Stomach (tissue), 8 donors: ENCODE measurements at regions not wholly inside any gene's neighbourhood (a gene's known extent, or its start where the extent isn't known, plus 50 kb on each side); places are given as distances from the start of the nearest gene placed in this dataset.
"Not testable (repeated sequence)": the region's sequence is repeated elsewhere in the genome, so short reads cannot be mapped to it uniquely, and the experiment has no call there.

Source experiments
- DNase-seq, 2 donors: peaks; one replicate each; pipeline versions ENCODE4 v3.0.0 to v3.0.0-alpha.2; 2013 to 2019
- H3K27ac ChIP-seq, 5 donors: fragments of 200-600 bp in 4 of 5; sonication (generic) in 4 of 5; one replicate each; pipeline ENCODE4 v1.5.1; 2013 to 2019; ENCODE audit warnings: mild to moderate bottlenecking in 1 of 5, moderate library complexity in 1 of 5
- H3K27me3 ChIP-seq, 3 donors: fragments of 200-600 bp; sonication (generic); one replicate each; pipeline ENCODE4 v1.5.1; 2017 to 2019; ENCODE audit warnings: mixed run types in 1 of 3
- H3K36me3 ChIP-seq, 4 donors: fragments of 200-600 bp; sonication (generic); 1 replicate in 3 of 4; 2 replicates in 1 of 4; pipeline ENCODE4 v1.5.1; 2016 to 2019
- H3K4me1 ChIP-seq, 4 donors: fragments of 200-600 bp; sonication (generic); one replicate each; pipeline ENCODE4 v1.5.1; 2016 to 2019
- H3K4me3 ChIP-seq, 4 donors: fragments of 200-600 bp; sonication (generic) in 3 of 4; one replicate each; pipeline ENCODE4 v1.5.1; 2016 to 2019; ENCODE audit warnings: mild to moderate bottlenecking in 1 of 4
- H3K9me3 ChIP-seq, 4 donors: fragments of 200-600 bp; sonication (generic); one replicate each; pipeline ENCODE4 v1.5.1; 2016 to 2019
- EP300 ChIP-seq: sonication (generic); formaldehyde crosslinking; IDR thresholded peaks from one replicate; pipeline ENCODE4 v1.6.1; 2017; ENCODE audit warnings: antibody characterized with exemption
- POLR2A ChIP-seq, 4 donors: fragments of 450-650 bp; IDR thresholded peaks; one replicate each; pipeline ENCODE4 v1.6.1; 2016; ENCODE audit warnings: antibody characterized with exemption in 4 of 4, control low read depth in 2 of 4, mild to moderate bottlenecking in 1 of 4, moderate library complexity in 1 of 4
- POLR2AphosphoS5 ChIP-seq, 3 donors: sonication (generic); formaldehyde crosslinking; IDR thresholded peaks; one replicate each; pipeline ENCODE4 v1.6.1; 2016; ENCODE audit warnings: antibody characterized with exemption in 3 of 3
- WGBS, 5 donors: extraction: QIAGEN DNeasy Blood & Tissue Kit in 3 of 5; methylation state at CpG; one replicate each; pipeline versions ENCODE4 v1.1.5 to v1.1.7; 2013 to 2018; 5-methylcytosine and 5-hydroxymethylcytosine counted together
- intact Hi-C: fragments of 100-400 bp; cut with DNase I; formaldehyde crosslinking; loops from one replicate; pipeline ENCODE4 v1.15.1; 2023; ENCODE audit warnings: low total_unique reads
- TF ChIP-seq, protein P1 (sequence below), 7 experiments: fragments of 450-650 bp in 4 of 7; fragments of 200-600 bp in 3 of 7; sonication (generic) in 3 of 7; IDR thresholded peaks; one replicate each; pipeline ENCODE4 v1.5.1; 2016 to 2019; ENCODE audit warnings: antibody characterized with exemption in 7 of 7, control low read depth in 2 of 7, mild to moderate bottlenecking in 1 of 7
- donor health status: healthy with polysubstance abuse.
- donor health status: Bipolar disorder and iron deficiency.
- donor health status: healthy.

DNA sequence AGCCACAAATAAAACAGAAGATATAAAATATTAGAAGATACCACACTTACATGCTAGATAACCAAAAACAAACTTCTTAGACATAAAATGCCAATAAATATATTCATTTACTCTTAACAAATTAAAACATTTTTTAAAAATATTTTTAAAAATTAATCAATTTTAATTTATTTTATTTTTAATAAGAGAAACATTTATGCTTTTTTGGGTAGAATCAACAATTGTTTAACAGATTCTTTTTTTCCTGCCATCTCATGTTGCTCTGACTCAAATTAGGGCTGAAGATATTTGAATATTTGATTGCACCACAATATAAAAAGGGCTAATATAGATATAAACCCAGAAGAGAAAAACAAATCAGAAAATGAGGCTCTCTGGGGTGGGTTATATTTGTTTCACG lies 172.6 kb downstream of the GOLGA6L6 start:
- H3K27ac ChIP-seq: no peak overlapping the region
- no peak for DNase-seq

DNA sequence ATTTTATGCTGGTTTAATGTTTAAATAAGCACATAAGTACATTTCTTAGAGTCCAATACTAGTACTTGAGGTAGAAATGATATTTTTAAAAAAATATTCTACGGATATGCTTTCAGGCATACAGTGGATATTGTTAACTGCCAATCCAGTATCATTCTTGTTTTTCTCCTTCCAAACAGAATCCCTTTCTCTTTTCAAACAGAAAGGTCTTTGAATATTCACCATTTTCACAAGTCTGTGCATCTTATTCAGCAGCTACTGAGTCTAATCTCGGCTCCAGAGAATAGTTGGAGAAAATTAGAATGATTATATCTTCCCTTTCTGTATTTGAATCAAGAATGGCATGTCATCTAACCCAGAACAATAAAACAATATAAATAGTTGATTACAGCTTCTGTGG lies 174.5 kb downstream of the GOLGA6L6 start:
- 47 to 63% (median 51%) methylated on average over 2 of the region's 2 CpGs for WGBS, 5 donors
- TF ChIP-seq EP300 (no peak), POLR2A (IDR thresholded peaks at IDR 0.05) (no peak), POLR2AphosphoS5 (IDR thresholded peaks at IDR 0.05) (no peak)
- Histone ChIP-seq H3K4me3 (no peak overlapping the region), H3K36me3 (no peaks in the 10 kb centered on the region), H3K27me3 (peaks cover 0 to 4% (median 0%) of the 10 kb centered on the region in 3 donors), H3K9me3 (no peaks in the 10 kb centered on the region), H3K4me1 (no peaks in the 10 kb centered on the region), H3K27ac (no peak overlapping the region)
- DNase-seq: no peak
- intact Hi-C loops: no loop called here

More for the DNA sequence above, 172.6 kb downstream of the GOLGA6L6 start:
- Histone ChIP-seq H3K4me3 (no peak overlapping the region), H3K4me1 (no peaks in the 10 kb centered on the region), H3K36me3 (no peaks in the 10 kb centered on the region), H3K9me3 (peaks cover 0 to 7% (median 0%) of the 10 kb centered on the region in 4 donors), H3K27me3 (no peaks in the 10 kb centered on the region)
- TF ChIP-seq, protein P1, sequence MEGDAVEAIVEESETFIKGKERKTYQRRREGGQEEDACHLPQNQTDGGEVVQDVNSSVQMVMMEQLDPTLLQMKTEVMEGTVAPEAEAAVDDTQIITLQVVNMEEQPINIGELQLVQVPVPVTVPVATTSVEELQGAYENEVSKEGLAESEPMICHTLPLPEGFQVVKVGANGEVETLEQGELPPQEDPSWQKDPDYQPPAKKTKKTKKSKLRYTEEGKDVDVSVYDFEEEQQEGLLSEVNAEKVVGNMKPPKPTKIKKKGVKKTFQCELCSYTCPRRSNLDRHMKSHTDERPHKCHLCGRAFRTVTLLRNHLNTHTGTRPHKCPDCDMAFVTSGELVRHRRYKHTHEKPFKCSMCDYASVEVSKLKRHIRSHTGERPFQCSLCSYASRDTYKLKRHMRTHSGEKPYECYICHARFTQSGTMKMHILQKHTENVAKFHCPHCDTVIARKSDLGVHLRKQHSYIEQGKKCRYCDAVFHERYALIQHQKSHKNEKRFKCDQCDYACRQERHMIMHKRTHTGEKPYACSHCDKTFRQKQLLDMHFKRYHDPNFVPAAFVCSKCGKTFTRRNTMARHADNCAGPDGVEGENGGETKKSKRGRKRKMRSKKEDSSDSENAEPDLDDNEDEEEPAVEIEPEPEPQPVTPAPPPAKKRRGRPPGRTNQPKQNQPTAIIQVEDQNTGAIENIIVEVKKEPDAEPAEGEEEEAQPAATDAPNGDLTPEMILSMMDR (IDR thresholded peaks at IDR 0.05): no peak
- TF ChIP-seq POLR2AphosphoS5 (IDR thresholded peaks at IDR 0.05) (no peak), EP300 (no peak)
- 29 to 43% (median 32%) methylated on average over 1 of the region's 1 CpG for WGBS, 5 donors
- intact Hi-C loops: no loop called here

DNA sequence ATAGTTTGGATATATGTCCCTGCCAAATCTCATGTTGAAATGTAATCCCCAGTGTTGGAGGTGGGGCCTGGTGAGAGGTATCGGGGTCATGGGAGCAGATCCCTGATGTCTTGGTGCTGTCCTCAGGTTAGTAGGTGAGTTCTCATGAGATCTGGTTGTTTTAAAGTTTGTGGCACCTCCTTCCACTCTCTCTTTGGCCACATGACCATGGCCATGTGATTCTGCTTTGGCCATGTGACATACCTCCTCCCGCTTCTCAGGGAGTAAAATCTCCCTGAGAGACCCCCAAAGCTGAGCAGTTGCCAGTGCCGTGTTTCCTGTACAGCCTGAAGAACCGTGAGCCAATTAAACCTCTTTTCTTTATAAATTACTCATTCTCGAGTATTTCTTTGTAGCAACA lies 178.0 kb downstream of the GOLGA6L6 start:
- H3K27me3 ChIP-seq, H3K9me3 ChIP-seq, H3K4me1 ChIP-seq, H3K4me3 ChIP-seq, H3K27ac ChIP-seq, intact Hi-C loops, H3K36me3 ChIP-seq, DNase-seq: not testable (repeated sequence)
- 58 to 70% (median 65%) methylated on average over 5 of the region's 5 CpGs for WGBS, 5 donors

DNA sequence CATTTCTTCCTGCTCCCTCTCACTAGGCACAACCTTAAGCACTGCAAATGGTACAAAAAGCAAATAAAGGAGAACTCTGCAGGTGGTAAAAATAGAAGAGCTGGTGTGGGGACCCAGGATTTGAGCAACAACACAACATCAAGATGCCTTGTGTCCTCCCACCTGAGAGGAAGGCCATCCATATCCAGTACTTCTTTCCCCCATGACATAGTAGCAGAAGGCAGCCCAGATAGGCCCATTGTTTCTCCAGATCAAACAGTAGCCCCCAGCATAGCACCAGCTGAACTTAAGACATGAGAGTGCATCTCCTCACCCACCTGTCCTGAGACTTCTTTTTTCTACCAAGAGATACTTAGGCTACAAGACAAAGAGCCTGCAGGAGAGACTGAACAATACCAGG lies 180.5 kb downstream of the GOLGA6L6 start:
- intact Hi-C loops: no loop called here
- Histone ChIP-seq H3K27me3 (peaks cover 0 to 30% (median 4%) of the 10 kb centered on the region in 3 donors), H3K4me1 (peaks cover 0 to 4% (median 0%) of the 10 kb centered on the region in 4 donors), H3K4me3 (no peak overlapping the region), H3K9me3 (peaks cover 0 to 7% (median 0%) of the 10 kb centered on the region in 4 donors), H3K27ac (no peak overlapping the region), H3K36me3 (no peaks in the 10 kb centered on the region)
- no peak for DNase-seq
- TF ChIP-seq POLR2AphosphoS5 (IDR thresholded peaks at IDR 0.05): no peak
- no peak for TF ChIP-seq EP300
- no peak for TF ChIP-seq POLR2A (IDR thresholded peaks at IDR 0.05)
- TF ChIP-seq, protein P1 (IDR thresholded peaks at IDR 0.05): no peak

DNA sequence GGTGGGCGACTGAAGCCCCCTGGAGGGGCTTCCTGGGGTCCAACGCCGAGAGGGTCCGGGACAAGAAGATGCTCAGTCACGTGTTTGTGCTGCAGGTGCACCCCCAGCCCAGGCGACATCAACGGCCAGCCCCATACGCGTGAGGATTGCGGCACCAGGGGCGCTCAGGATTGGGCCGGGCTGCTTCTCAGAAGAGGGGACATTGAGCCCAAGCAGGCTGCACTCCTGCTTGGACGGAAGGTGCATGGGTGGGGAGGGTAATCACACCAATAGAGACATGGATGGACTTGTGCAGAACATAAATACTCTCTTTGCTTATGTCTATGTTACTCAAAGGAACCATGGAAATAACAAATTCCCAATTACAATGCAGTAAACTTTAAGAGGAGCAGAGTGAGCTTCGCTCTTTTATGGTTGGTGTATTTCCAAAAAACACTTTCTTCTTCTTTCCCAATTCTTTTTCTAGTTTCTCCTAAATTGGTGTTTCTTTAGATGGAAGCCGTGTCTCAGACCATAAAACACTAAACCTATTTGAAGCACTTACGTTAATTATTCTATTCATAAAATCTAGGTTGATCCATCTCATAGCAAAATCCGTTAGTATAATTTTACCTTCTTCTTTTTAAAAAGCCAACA lies 182.7 kb downstream of the GOLGA6L6 start:
- Histone ChIP-seq H3K27ac (no peak overlapping the region), H3K4me1 (peaks cover 0 to 4% (median 0%) of the 10 kb centered on the region in 4 donors), H3K4me3 (no peak overlapping the region), H3K36me3 (no peaks in the 10 kb centered on the region), H3K9me3 (peaks cover 0 to 7% (median 0%) of the 10 kb centered on the region in 4 donors), H3K27me3 (peaks cover 0 to 30% (median 4%) of the 10 kb centered on the region in 3 donors)
- DNase-seq: no peak
- TF ChIP-seq, protein P1 (IDR thresholded peaks at IDR 0.05): no peak
- TF ChIP-seq POLR2AphosphoS5 (IDR thresholded peaks at IDR 0.05) (no peak), EP300 (no peak), POLR2A (IDR thresholded peaks at IDR 0.05) (no peak)
- 68 to 77% (median 74%) methylated on average over 17 of the region's 17 CpGs for WGBS, 5 donors
- intact Hi-C loops: no loop called here
